ENCODE measurements at regions not wholly inside any gene's neighbourhood (a gene's known extent, or its start where the extent isn't known, plus 50 kb on each side); places are given as distances from the start of the nearest gene placed in this dataset.

GRCh38 chr2:191614759-191615158 lies 63.2 kb upstream of the NABP1 start:
- DNase-seq, result no peak

- DNase-seq, result no peak
Measured at GRCh38 chr2:191615596-191615995, 62.3 kb upstream of the NABP1 start.

- DNase-seq, result no peak
Measured at GRCh38 chr2:191617575-191617974, 60.4 kb upstream of the NABP1 start.

GRCh38 chr2:191618046-191618780 lies 59.7 kb upstream of the NABP1 start:
- DNase-seq, result no peak

GRCh38 chr2:191618786-191619185 lies 59.1 kb upstream of the NABP1 start:
- no peak for DNase-seq

- no peak for DNase-seq
Measured at GRCh38 chr2:191620144-191620543, 57.8 kb upstream of the NABP1 start.

- no peak for DNase-seq
Measured at GRCh38 chr2:191622374-191623320, 55.3 kb upstream of the NABP1 start.

- no peak for DNase-seq
Measured at GRCh38 chr2:191625016-191625415, 52.9 kb upstream of the NABP1 start.

GRCh38 chr2:191625446-191625845 lies 52.5 kb upstream of the NABP1 start:
- DNase-seq, result no peak

- no peak for DNase-seq
Measured at GRCh38 chr2:191626497-191627151, 51.3 kb upstream of the NABP1 start.

GRCh38 chr2:191627518-191627917 lies 50.4 kb upstream of the NABP1 start:
- no peak for DNase-seq

Measured in NCI-H2171 treated with DMSO at 0.1 percent for 48 hours (cell line).